Cardiac muscle cell (in vitro differentiated cells and primary cell): ENCODE measurements at regions not wholly inside any gene's neighbourhood (a gene's known extent, or its start where the extent isn't known, plus 50 kb on each side); places are given as distances from the start of the nearest gene placed in this dataset.

Experiments
- DNase-seq, 2 donors: peaks; one replicate each; pipeline versions ENCODE4 v3.0.0 to v3.0.0-alpha.2; 2010 to 2017; ENCODE audit warnings: low read depth in 1 of 2, low spot score in 1 of 2
- H3K27ac ChIP-seq: fragments of 200-600 bp; sonication (generic); 2 replicates; pipeline ENCODE4 v1.5.1; 2016
- H3K27me3 ChIP-seq: fragments of 200-600 bp; sonication (generic); 2 replicates; pipeline ENCODE4 v1.6.0; 2016; ENCODE audit warnings: control low read depth
- H3K36me3 ChIP-seq: fragments of 200-600 bp; sonication (generic); 2 replicates; pipeline ENCODE4 v1.5.1; 2016; ENCODE audit warnings: control low read depth
- H3K4me1 ChIP-seq: fragments of 200-600 bp; sonication (generic); 2 replicates; pipeline ENCODE4 v1.8.1; 2017; ENCODE audit warnings: low read depth, mild to moderate bottlenecking, mixed run types
- H3K4me3 ChIP-seq: fragments of 200-600 bp; sonication (generic); 2 replicates; pipeline ENCODE4 v1.5.1; 2016; ENCODE audit warnings: mild to moderate bottlenecking
- H3K9me3 ChIP-seq: fragments of 200-600 bp; sonication (generic); 2 replicates; pipeline ENCODE4 v1.5.1; 2017; ENCODE audit warnings: low read depth, mild to moderate bottlenecking, control low read depth
- TF ChIP-seq, protein P1 (sequence below): IDR thresholded peaks from 2 replicates; pipeline ENCODE4 v1.5.1; 2012; ENCODE audit warnings: low read depth, mild to moderate bottlenecking, low read length

DNA sequence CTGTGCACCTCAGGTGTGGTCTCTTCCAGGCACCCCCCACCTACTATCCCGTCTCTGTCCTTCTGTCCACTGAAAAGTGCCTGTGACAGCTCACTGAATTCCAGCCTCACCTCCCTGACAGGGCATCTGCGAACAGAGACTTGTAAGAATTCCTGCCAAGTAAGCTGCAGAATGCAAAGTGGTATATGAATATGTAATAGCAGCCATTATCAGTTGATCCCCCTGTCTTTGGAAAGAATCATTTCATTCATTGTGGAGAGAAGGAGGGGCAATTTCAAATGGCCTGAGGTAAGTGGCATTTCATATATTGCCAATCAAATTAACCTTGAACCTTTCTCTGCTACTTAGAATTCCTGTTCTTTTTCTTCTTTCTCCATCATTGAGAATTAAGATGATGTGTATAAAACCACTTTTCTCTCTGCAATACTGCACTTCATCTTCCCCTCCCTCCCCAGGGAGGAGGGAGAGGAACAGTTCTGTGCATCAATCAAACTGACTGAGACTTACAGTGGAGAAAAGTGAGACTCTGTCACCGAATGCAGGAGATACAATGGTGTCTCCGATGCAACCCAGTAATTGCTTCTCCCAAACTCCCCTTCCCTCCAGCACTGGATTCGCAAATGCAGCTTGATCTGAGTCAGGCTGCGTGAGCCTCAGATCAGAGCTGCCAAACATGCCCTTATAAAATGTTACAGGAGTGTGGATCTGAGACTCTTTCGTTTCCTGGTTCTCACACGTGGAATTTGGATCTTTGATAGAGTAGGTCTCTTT lies 91.7 kb downstream of the SLC10A2 start:
- Histone ChIP-seq H3K36me3 (no peaks in the 10 kb centered on the region), H3K9me3 (no peaks in the 10 kb centered on the region), H3K4me3 (no peak overlapping the region), H3K27ac (peak overlapping the region; percentile 34), H3K27me3 (no peaks in the 10 kb centered on the region), H3K4me1 (peaks cover 11% of the 10 kb centered on the region)
- TF ChIP-seq, protein P1, sequence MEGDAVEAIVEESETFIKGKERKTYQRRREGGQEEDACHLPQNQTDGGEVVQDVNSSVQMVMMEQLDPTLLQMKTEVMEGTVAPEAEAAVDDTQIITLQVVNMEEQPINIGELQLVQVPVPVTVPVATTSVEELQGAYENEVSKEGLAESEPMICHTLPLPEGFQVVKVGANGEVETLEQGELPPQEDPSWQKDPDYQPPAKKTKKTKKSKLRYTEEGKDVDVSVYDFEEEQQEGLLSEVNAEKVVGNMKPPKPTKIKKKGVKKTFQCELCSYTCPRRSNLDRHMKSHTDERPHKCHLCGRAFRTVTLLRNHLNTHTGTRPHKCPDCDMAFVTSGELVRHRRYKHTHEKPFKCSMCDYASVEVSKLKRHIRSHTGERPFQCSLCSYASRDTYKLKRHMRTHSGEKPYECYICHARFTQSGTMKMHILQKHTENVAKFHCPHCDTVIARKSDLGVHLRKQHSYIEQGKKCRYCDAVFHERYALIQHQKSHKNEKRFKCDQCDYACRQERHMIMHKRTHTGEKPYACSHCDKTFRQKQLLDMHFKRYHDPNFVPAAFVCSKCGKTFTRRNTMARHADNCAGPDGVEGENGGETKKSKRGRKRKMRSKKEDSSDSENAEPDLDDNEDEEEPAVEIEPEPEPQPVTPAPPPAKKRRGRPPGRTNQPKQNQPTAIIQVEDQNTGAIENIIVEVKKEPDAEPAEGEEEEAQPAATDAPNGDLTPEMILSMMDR, result no peak
- no peak for DNase-seq

- Histone ChIP-seq H3K36me3 (no peaks in the 10 kb centered on the region), H3K4me3 (no peak overlapping the region), H3K4me1 (peaks cover 11% of the 10 kb centered on the region), H3K9me3 (no peaks in the 10 kb centered on the region), H3K27me3 (no peaks in the 10 kb centered on the region), H3K27ac (no peak overlapping the region)
- DNase-seq, result no peak
- TF ChIP-seq, protein P1, result no peak
Observed at GRCh38 chr13:102972191-102972590, 94.0 kb downstream of the SLC10A2 start.

GRCh38 chr13:102970542-102970941 lies 95.7 kb downstream of the SLC10A2 start:
- TF ChIP-seq, protein P1, result no peak
- Histone ChIP-seq H3K9me3 (no peaks in the 10 kb centered on the region), H3K4me3 (no peak overlapping the region), H3K27me3 (no peaks in the 10 kb centered on the region), H3K27ac (no peak overlapping the region), H3K4me1 (peaks cover 11% of the 10 kb centered on the region), H3K36me3 (no peaks in the 10 kb centered on the region)
- DNase-seq, result no peak

GRCh38 chr13:102968572-102969228 lies 97.5 kb downstream of the SLC10A2 start:
- TF ChIP-seq, protein P1, result no peak
- no peaks in the 10 kb centered on the region for H3K27me3 ChIP-seq
- no peak overlapping the region for H3K27ac ChIP-seq
- H3K9me3 ChIP-seq, result no peaks in the 10 kb centered on the region
- H3K36me3 ChIP-seq, result no peaks in the 10 kb centered on the region
- H3K4me3 ChIP-seq, result no peak overlapping the region
- no peak for DNase-seq
- peaks cover 3% of the 10 kb centered on the region for H3K4me1 ChIP-seq

DNA sequence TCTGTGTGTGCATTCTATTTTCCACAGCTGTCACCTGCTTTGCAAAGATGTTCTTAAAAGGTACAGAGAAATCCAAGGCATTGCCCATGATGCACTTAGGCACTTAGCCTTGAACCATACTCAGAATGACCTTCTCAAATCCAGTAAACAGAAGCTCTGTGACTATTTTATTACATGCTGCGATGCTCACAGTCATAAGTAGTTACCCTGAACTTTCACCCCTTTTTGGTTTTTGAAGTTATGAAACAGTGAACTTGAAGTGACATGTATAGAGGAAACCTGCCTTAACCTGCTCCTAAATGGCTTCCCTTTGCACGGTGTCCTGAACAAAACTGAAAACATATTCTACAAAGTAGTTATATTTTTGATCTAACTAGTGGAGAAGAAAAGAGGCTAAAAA lies 100.4 kb downstream of the SLC10A2 start:
- Histone ChIP-seq H3K27ac (no peak overlapping the region), H3K4me1 (no peaks in the 10 kb centered on the region), H3K4me3 (no peak overlapping the region), H3K9me3 (no peaks in the 10 kb centered on the region), H3K36me3 (no peaks in the 10 kb centered on the region), H3K27me3 (no peaks in the 10 kb centered on the region)
- TF ChIP-seq, protein P1, result no peak
- no peak for DNase-seq
